Kidney (tissue), 13 donors: ENCODE measurements at regions not wholly inside any gene's neighbourhood (a gene's known extent, or its start where the extent isn't known, plus 50 kb on each side); places are given as distances from the start of the nearest gene placed in this dataset.
A peak's percentile ranks its signal among the peaks of the same experiment; 100 is the strongest.

Source experiments
- DNase-seq, 5 donors: peaks; one replicate each; pipeline ENCODE4 v3.0.0-alpha.2; 2013 to 2020
- FAIRE-seq: peaks from 2 replicates; lab custom pipeline; 2012; peaks lifted over from hg19 to GRCh38; lab: Jason Lieb, UNC
- H3K27ac ChIP-seq, 2 donors: one replicate each; pipeline ENCODE4 v1.7.0; 2013; ENCODE audit warnings: low read depth in 2 of 2, low read length in 2 of 2, inconsistent platforms in 1 of 2
- H3K27me3 ChIP-seq: one replicate; pipeline ENCODE4 v1.7.1; 2013; ENCODE audit warnings: low read length, inconsistent platforms; ENCODE audit not compliant: control insufficient read depth, insufficient read depth
- H3K36me3 ChIP-seq, 3 donors: one replicate each; pipeline versions ENCODE4 v1.7.0 to v1.7.1; 2013; ENCODE audit warnings: low read length in 3 of 3, control low read depth in 1 of 3, inconsistent platforms in 1 of 3; ENCODE audit not compliant: insufficient read depth in 3 of 3, control insufficient read depth in 2 of 3
- H3K4me1 ChIP-seq, 3 donors: one replicate each; pipeline versions ENCODE4 v1.7.0 to v1.7.1; 2013; ENCODE audit warnings: low read length in 3 of 3, inconsistent platforms in 1 of 3, low read depth in 1 of 3; ENCODE audit not compliant: control insufficient read depth in 2 of 3, insufficient read depth in 2 of 3
- H3K4me3 ChIP-seq, 3 donors: one replicate each; pipeline versions ENCODE4 v1.7.0 to v1.8.1; 2013; ENCODE audit warnings: low read length in 3 of 3, control low read depth in 1 of 3, inconsistent platforms in 1 of 3
- H3K9ac ChIP-seq, 3 donors: one replicate each; pipeline versions ENCODE4 v1.7.0 to v1.7.1; 2013; ENCODE audit warnings: low read length in 3 of 3, control low read depth in 1 of 3, inconsistent platforms in 1 of 3
- H3K9me3 ChIP-seq, 3 donors: one replicate each; pipeline versions ENCODE4 v1.7.0 to v1.7.1; 2013; ENCODE audit warnings: low read length in 3 of 3, control low read depth in 1 of 3, inconsistent platforms in 1 of 3; ENCODE audit not compliant: control insufficient read depth in 2 of 3, insufficient read depth in 1 of 3
- CTCF ChIP-seq: IDR thresholded peaks from 3 replicates; pipeline ENCODE4 v1.5.1; 2012; ENCODE audit warnings: mild to moderate bottlenecking, moderate library complexity, borderline replicate concordance; ENCODE audit not compliant: insufficient read depth; ENCODE audit errors: extremely low read depth
- intact Hi-C: fragments of 100-400 bp; cut with DNase I; formaldehyde crosslinking; loops from one replicate; pipeline ENCODE4 v1.11.1; 2022
- donor health status: control.
- donor health status: control.
- donor health status: control.
- donor health status: control.
- donor health status: control.
- donor health status: DM: yes; HTN: yes; CAD: no.
- donor health status: Normal renal cell carcinoma (clear cell type).

GRCh38 chr7:52909935-52910334 is 125.5 kb upstream of the POM121L12 start:
- intact Hi-C loops = no loop called here
- FAIRE-seq = no peak

GRCh38 chr7:52909131-52909530 is 126.3 kb upstream of the POM121L12 start:
- Histone ChIP-seq H3K4me3 (no peak overlapping the region), H3K9me3 (no peaks in the 10 kb centered on the region), H3K36me3 (no peaks in the 10 kb centered on the region), H3K9ac (no peak overlapping the region), H3K4me1 (no peaks in the 10 kb centered on the region), H3K27me3 (no peaks in the 10 kb centered on the region), H3K27ac (no peak overlapping the region)
- DNase-seq (no peak), FAIRE-seq (no peak)
- intact Hi-C loops = no loop called here
- no peak for TF ChIP-seq CTCF

More at GRCh38 chr7:52909935-52910334, 125.5 kb upstream of the POM121L12 start:
- Histone ChIP-seq H3K4me3 (no peak overlapping the region), H3K9ac (no peak overlapping the region), H3K9me3 (no peaks in the 10 kb centered on the region), H3K27ac (no peak overlapping the region), H3K27me3 (no peaks in the 10 kb centered on the region), H3K36me3 (no peaks in the 10 kb centered on the region), H3K4me1 (no peaks in the 10 kb centered on the region)
- no peak for DNase-seq
- no peak for TF ChIP-seq CTCF

GRCh38 chr7:52897713-52898112 is 137.7 kb upstream of the POM121L12 start:
- no peaks in the 10 kb centered on the region for H3K36me3 ChIP-seq
- TF ChIP-seq CTCF = no peak
- H3K9me3 ChIP-seq = no peaks in the 10 kb centered on the region
- DNase-seq (peak in 1 of 5 donors; percentile 3), FAIRE-seq (no peak)
- H3K27ac ChIP-seq = no peak overlapping the region
- no peak overlapping the region for H3K9ac ChIP-seq
- no peaks in the 10 kb centered on the region for H3K4me1 ChIP-seq
- H3K4me3 ChIP-seq = no peak overlapping the region
- no peaks in the 10 kb centered on the region for H3K27me3 ChIP-seq
- intact Hi-C loops = no loop called here

- Histone ChIP-seq H3K27me3 (no peaks in the 10 kb centered on the region), H3K9me3 (no peaks in the 10 kb centered on the region), H3K4me1 (no peaks in the 10 kb centered on the region), H3K36me3 (no peaks in the 10 kb centered on the region), H3K9ac (no peak overlapping the region), H3K27ac (no peak overlapping the region), H3K4me3 (no peak overlapping the region)
- DNase-seq (no peak), FAIRE-seq (no peak)
- TF ChIP-seq CTCF = no peak
- intact Hi-C loops = no loop called here
These were observed 138.1 kb upstream of the POM121L12 start for GRCh38 chr7:52897288-52897687.
